GM19372 (cell line): ENCODE measurements at regions not wholly inside any gene's neighbourhood (a gene's known extent, or its start where the extent isn't known, plus 50 kb on each side); places are given as distances from the start of the nearest gene placed in this dataset.
"Not testable (repeated sequence)": the region's sequence is repeated elsewhere in the genome, so short reads cannot be mapped to it uniquely, and the experiment has no call there.

ENCODE experiments used
- ATAC-seq: cut with Tn5 transposase; IDR thresholded peaks from one replicate; pipeline ENCODE4 v1.9.1; 2021; ENCODE audit warnings: mild to moderate bottlenecking, low read depth, moderate library complexity; ENCODE audit not compliant: unreplicated experiment

- ATAC-seq = no peak
These were observed 143.8 kb downstream of the FGF1 start for GRCh38 chr5:142542078-142542477.

GRCh38 chr5:142540922-142541422, 144.9 kb downstream of the FGF1 start:
- no peak for ATAC-seq

- ATAC-seq = no peak
These were observed 146.6 kb downstream of the FGF1 start for GRCh38 chr5:142539154-142539740.

- ATAC-seq = no peak
These were observed 148.0 kb downstream of the FGF1 start for GRCh38 chr5:142537938-142538337.

- ATAC-seq = no peak
These were observed 153.1 kb downstream of the FGF1 start for GRCh38 chr5:142532781-142533176.

- no peak for ATAC-seq
These were observed 153.7 kb downstream of the FGF1 start for GRCh38 chr5:142531977-142532780.

- no peak for ATAC-seq
These were observed 155.0 kb downstream of the FGF1 start for GRCh38 chr5:142530904-142531303.

GRCh38 chr5:142529626-142530278, 156.1 kb downstream of the FGF1 start:
- ATAC-seq = no peak

GRCh38 chr5:142527664-142528295, 158.1 kb downstream of the FGF1 start:
- ATAC-seq = no peak

GRCh38 chr5:142527234-142527633, 158.7 kb downstream of the FGF1 start:
- ATAC-seq = no peak

- ATAC-seq = no peak
These were observed 162.9 kb downstream of the FGF1 start for GRCh38 chr5:142522983-142523382.

- ATAC-seq = no peak
These were observed 164.2 kb downstream of the FGF1 start for GRCh38 chr5:142521706-142522105.

GRCh38 chr5:142520885-142521284, 165.0 kb downstream of the FGF1 start:
- no peak for ATAC-seq

GRCh38 chr5:142519913-142520312, 166.0 kb downstream of the FGF1 start:
- not testable (repeated sequence) for ATAC-seq

- no peak for ATAC-seq
These were observed 168.1 kb downstream of the FGF1 start for GRCh38 chr5:142517840-142518239.

GRCh38 chr5:142516732-142517131, 169.2 kb downstream of the FGF1 start:
- ATAC-seq = no peak

- ATAC-seq = no peak
These were observed 170.9 kb downstream of the FGF1 start for GRCh38 chr5:142515036-142515435.

GRCh38 chr5:142514196-142514595, 171.7 kb downstream of the FGF1 start:
- ATAC-seq = no peak

GRCh38 chr5:142512043-142513042, 173.5 kb downstream of the FGF1 start:
- ATAC-seq = no peak

GRCh38 chr5:142511358-142511757, 174.5 kb downstream of the FGF1 start:
- no peak for ATAC-seq
